ENCODE measurements at regions not wholly inside any gene's neighbourhood (a gene's known extent, or its start where the extent isn't known, plus 50 kb on each side); places are given as distances from the start of the nearest gene placed in this dataset.

DNA sequence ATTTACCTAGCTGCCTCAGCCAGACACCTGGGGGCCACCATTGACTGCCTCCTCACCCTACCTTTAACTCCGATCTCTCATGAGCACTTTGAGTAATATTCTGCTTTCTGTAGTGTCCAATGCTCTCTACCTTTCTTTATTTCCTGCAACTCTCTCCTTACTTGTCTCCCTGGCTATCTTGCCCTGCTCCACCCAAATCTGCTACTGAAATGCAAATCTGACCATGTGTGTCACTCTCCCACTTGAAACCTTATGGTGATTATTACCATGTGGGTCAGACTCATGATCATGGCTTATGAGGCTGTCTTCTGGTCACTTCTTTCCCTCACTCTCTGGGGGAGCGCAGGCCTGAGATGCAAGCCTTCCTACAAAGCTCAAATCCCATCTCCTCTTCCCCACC lies 83.3 kb downstream of the INSIG2 start:
- no peak for DNase-seq

DNA sequence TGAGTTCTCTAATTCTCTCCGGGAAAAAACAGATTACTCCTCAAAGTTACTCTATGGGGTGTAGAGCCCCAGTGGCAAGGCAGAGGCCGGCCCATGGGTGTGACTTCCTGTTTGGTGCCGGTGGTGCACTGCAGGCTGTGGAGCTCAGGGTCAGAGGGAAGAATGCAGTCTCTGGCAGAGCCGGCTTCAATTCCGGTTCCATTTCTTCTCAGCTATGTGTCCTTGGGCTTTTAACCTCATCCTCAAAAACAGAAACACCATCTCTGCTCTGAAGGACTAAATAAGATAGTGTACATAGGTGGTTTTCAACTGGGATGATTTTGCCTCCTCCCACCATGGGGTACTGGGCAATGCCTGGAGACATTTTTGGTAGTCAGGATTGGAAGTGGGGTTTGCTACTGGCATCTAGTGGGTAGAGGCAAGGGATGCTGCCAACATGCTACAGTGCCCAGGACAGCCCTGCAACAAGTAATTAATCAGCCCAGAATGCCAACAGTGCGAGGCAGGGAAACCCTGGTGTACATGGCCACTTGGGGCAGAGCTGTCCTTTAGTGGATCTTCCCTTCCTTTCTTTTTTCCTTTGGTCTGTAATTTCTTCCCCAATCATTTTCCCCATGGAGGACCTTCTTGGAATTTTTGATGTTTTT lies 81.2 kb downstream of the INSIG2 start:
- DNase-seq = no peak

DNA sequence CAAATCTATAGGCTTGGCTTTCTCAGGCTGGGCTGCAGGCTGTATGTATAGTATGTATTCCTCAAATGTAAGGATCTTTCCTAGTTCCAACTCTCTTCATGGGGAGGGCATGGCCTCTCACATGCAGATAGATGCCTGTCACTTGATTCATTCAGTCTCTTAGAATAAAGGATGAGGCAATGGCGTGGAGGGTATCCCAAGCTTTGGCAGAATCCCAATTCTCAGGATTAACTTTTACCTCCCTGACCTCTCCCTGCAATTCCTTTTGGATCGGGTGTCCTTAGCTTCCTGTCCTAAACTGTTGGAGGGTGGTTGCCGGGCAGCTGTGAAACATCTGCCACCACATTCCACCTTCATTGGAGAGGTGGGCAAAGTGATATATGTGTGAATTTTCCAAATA lies 80.3 kb downstream of the INSIG2 start:
- DNase-seq = no peak

DNA sequence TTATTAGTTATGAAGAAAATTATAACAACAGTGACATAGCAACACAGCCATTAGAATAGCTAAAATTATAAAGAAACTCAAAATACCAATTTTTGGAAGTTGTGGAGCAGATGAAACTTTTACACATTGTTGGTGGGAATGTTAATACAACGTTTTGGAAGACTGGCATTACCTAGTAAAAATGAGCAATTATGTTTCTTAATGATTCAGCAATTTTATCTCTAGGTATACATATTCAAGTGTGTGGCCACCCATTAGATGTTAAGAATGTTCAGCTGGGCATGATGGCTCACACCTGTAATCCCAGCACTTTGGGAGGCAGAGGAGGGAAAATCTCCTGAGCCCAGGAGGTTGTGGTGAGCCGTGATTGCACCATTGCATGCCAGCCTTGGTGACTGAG lies 78.8 kb downstream of the INSIG2 start:
- no peak for DNase-seq

DNA sequence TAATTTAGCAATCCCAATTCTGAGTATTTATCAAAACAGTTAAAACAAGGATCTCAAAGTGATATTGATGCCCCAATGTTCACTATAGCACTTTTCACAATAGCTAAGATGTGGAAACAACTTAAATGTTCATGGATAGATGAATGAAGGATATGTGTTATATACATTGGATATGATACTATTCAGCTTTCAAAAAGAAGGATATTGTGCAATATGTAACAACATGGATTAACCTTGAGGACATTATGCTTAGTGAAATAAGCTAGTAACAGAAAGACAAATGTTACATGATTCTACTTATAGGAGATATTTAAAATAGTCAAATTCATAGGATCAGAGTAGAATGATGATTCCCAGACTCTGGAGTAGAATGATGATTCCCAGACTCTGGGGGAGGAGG lies 78.0 kb downstream of the INSIG2 start:
- DNase-seq = no peak

DNA sequence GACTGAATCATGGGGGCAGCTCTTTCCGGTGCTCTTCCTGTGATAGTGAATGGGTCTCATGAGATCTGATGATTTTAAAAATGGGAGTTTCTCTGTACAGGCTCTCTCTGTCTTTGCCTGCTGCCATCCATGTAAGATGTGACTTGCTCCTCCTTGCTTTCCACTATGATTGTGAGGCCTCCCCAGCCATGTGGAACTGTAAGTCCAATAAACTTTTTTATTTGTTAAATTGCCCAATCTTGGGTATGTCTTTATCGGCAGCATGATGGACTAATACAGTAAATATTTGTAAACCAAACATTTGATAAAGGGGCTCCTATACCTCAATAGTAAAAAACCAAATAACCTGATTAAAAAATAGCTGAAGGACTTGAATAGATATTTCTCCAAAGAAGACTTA lies 77.3 kb downstream of the INSIG2 start:
- DNase-seq = no peak

Measured in NCI-H510A treated with DMSO at 0.1 percent for 48 hours (cell line).